Astrocyte (in vitro differentiated cells and primary cell): ENCODE measurements at regions not wholly inside any gene's neighbourhood (a gene's known extent, or its start where the extent isn't known, plus 50 kb on each side); places are given as distances from the start of the nearest gene placed in this dataset.

Experiments
- CTCF ChIP-seq: IDR thresholded peaks from 2 replicates; pipeline ENCODE4 v1.5.1; 2011; ENCODE audit warnings: low read depth, mild to moderate bottlenecking, inconsistent platforms, low read length, moderate library complexity; ENCODE audit not compliant: insufficient read depth
- EZH2 ChIP-seq: IDR thresholded peaks from 2 replicates; pipeline ENCODE4 v1.6.1; 2012; ENCODE audit warnings: mild to moderate bottlenecking, low read length, inconsistent platforms; ENCODE audit not compliant: insufficient read depth

- no peak for TF ChIP-seq EZH2
- TF ChIP-seq CTCF = no peak
Measured at GRCh38 chr4:117771647-117772337, 262.5 kb upstream of the NDST3 start.
